GM21360 (cell line): ENCODE measurements at regions not wholly inside any gene's neighbourhood (a gene's known extent, or its start where the extent isn't known, plus 50 kb on each side); places are given as distances from the start of the nearest gene placed in this dataset.
A peak's percentile ranks its signal among the peaks of the same experiment; 100 is the strongest.
"Not testable (repeated sequence)": the region's sequence is repeated elsewhere in the genome, so short reads cannot be mapped to it uniquely, and the experiment has no call there.

ENCODE experiments used
- ATAC-seq: cut with Tn5 transposase; IDR thresholded peaks from one replicate; pipeline ENCODE4 v1.9.1; 2021; ENCODE audit warnings: mild to moderate bottlenecking, moderate library complexity; ENCODE audit not compliant: unreplicated experiment

GRCh38 chr4:89506866-89507491, 199.4 kb upstream of the GPRIN3 start:
- ATAC-seq = no peak

GRCh38 chr4:89502581-89502980, 195.0 kb upstream of the GPRIN3 start:
- no peak for ATAC-seq

- no peak for ATAC-seq
Observed at GRCh38 chr4:89497517-89498308, 190.1 kb upstream of the GPRIN3 start.

- ATAC-seq = no peak
Observed at GRCh38 chr4:89496851-89497250, 189.3 kb upstream of the GPRIN3 start.

GRCh38 chr4:89493367-89493766, 185.8 kb upstream of the GPRIN3 start:
- ATAC-seq = no peak

- ATAC-seq = no peak
Observed at GRCh38 chr4:89492581-89493071, 185.0 kb upstream of the GPRIN3 start.

- ATAC-seq = no peak
Observed at GRCh38 chr4:89491761-89492160, 184.2 kb upstream of the GPRIN3 start.

- not testable (repeated sequence) for ATAC-seq
Observed at GRCh38 chr4:89489921-89490431, 182.4 kb upstream of the GPRIN3 start.

- no peak for ATAC-seq
Observed at GRCh38 chr4:89489338-89489771, 181.8 kb upstream of the GPRIN3 start.

GRCh38 chr4:89488736-89489135, 181.1 kb upstream of the GPRIN3 start:
- ATAC-seq = no peak

- ATAC-seq = no peak
Observed at GRCh38 chr4:89486673-89487072, 179.1 kb upstream of the GPRIN3 start.

- ATAC-seq = no peak
Observed at GRCh38 chr4:89486042-89486441, 178.4 kb upstream of the GPRIN3 start.

GRCh38 chr4:89483833-89484232, 176.2 kb upstream of the GPRIN3 start:
- ATAC-seq = no peak

- ATAC-seq = no peak
Observed at GRCh38 chr4:89482926-89483595, 175.5 kb upstream of the GPRIN3 start.

- ATAC-seq = peak; percentile 93
Observed at GRCh38 chr4:89482251-89482650, 174.7 kb upstream of the GPRIN3 start.

GRCh38 chr4:89469930-89470375, 162.4 kb upstream of the GPRIN3 start:
- ATAC-seq = peak; percentile 85

- no peak for ATAC-seq
Observed at GRCh38 chr4:89469516-89469915, 161.9 kb upstream of the GPRIN3 start.

GRCh38 chr4:89468602-89469001, 161.0 kb upstream of the GPRIN3 start:
- no peak for ATAC-seq

- no peak for ATAC-seq
Observed at GRCh38 chr4:89463341-89463740, 155.7 kb upstream of the GPRIN3 start.

- ATAC-seq = no peak
Observed at GRCh38 chr4:89447543-89447942, 139.9 kb upstream of the GPRIN3 start.

GRCh38 chr4:89446193-89446592, 138.6 kb upstream of the GPRIN3 start:
- ATAC-seq = no peak
